NCI-H1930 (cell line): ENCODE measurements at regions not wholly inside any gene's neighbourhood (a gene's known extent, or its start where the extent isn't known, plus 50 kb on each side); places are given as distances from the start of the nearest gene placed in this dataset.

Source experiments
- DNase-seq, 2 experiments: peaks; one replicate each; lab custom pipeline; 2025; lab: John Stamatoyannopoulos, UW

DNA sequence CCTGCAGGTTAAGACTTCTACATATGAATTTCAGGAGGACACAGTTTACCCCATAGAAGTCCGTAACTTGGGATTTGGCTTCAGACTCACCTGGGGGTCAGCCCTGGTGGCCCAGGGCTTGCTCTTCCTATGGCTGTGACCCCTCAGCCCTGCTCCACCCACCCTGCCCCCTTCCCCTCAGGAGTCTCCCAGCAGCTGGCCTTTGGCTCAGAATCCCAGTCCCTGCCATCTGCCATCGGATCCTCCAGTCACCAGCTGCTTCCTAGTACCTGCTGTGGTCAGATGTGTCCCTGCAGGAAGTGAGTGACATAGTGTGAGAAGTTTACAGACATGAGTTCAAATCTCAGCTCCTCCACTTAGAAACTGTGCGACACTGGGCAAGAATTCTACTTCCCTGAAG, 332.6 kb downstream of the NPHP4 start:
- DNase-seq, result no peak

DNA sequence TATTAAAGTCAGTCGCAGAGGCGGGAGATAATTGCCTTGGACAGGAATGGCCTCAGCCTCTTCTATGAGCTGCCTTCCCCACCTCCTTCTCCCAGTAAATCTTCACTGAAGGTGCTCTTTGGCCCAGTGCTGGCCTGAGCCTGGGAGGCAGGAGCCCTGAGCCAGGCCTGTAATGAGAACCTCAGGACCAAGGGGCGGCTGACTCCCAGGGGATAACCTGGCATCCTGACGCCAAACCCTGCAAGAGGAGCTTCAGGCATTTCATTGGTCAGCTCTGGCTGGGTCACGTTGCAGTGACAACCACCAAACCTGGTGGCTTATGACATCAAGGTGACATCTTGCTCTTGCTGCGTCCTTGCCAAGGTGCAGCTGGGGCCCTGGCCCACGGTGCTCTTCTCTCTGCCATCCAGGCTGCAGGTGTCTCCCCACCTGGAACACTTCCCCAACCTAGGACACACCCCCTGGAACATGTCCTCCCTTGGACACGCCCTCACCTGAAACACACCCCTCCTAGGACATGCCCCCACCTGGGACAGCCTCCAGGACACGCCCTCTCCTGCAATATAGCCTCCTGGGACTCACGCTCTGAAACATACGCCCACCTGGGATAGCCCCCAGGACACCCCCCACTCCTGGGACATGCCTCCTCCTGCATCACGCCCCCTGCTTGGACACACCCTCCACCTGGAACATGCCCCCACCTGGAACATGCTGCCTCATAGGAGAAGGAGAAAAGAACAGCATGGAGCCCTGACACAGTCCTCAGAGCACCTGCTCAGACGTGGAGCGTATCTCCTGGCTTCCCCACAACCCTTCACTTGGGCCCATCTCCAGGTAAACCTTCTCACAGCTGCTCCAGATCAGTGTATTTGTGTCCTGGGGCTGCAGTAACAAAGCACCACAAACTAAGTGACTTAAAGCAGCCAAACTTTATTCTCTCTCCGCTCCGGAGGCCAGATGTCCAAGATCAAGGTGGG, 333.6 kb downstream of the NPHP4 start:
- no peak for DNase-seq

DNA sequence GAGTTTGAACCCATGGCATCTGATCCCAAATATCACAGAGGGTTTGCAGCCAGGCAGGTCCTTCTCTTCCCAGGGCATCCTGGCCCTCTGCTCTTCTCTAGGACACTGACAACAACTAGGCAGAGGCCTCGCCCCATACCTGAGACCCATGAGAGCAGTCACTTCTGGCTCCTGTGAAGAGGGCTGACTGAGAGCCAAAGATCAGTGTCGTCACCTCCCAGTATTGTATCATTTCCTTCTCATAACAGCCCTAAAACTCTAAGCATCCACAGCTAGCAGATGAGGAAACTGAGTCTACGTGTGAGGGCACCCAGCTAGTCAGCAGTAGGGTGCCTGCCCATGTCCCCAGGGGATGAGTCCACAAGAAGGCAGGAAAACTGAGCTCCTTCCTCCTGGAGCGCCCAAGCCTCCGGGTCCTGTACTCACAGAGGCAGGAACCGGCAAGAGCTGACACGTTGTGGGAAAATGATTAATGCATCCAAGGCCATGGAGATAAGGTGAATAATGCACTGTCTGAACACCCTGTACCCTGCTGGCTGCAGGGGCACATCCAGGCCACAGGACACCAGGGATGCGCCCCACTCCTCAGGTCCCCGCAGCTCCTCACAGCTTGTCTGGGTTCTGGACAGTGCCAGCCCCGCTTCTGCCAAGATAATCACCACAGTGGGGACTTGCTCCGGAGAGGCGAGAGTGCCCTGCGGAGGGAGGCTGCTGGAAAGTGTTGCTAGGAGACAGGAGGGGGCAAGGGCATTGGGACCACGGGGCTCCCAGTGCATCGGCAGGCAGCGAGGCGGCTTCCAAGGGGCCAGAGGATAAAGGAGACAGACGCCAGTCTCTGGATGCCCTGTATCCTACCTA, 340.0 kb downstream of the NPHP4 start:
- no peak for DNase-seq

DNA sequence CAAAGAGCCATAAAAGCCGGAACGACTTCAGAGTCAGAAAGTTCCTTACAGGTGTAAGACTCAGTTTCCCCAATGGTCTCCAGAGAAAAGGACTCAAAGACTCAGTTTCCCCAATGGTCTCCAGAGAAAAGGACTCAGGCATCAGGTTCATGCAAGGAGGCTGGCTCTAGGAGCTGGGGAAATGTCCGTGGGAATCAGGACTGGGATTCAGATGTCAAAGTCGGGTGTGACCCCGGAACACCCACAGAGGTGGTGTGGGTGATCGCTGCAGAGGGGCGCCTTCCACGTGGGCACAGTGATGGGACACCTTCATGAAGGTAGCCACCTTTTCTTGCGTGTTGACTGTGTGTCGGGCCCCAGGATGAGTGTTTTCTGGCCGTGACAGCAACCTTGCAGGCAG, 340.8 kb downstream of the NPHP4 start:
- no peak for DNase-seq

DNA sequence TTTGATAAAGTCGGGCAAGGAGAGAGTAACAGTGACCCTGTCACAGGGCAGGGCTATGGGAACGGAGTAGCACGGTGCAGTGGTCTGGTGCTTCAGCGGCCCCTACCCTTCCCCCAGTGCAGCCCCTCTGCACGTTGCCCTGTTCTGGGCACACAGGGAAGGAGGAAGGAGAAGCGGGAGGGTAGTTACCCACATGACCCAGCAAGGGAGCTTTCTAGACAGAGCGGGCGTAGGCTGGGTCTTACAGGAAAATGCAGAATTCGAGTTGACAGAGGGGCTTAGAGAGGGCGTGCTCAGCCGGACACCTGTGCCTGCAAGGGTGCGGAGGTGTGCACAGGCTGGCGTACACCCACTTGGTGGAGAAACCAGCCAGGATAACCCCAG, 341.2 kb downstream of the NPHP4 start:
- DNase-seq, result no peak

DNA sequence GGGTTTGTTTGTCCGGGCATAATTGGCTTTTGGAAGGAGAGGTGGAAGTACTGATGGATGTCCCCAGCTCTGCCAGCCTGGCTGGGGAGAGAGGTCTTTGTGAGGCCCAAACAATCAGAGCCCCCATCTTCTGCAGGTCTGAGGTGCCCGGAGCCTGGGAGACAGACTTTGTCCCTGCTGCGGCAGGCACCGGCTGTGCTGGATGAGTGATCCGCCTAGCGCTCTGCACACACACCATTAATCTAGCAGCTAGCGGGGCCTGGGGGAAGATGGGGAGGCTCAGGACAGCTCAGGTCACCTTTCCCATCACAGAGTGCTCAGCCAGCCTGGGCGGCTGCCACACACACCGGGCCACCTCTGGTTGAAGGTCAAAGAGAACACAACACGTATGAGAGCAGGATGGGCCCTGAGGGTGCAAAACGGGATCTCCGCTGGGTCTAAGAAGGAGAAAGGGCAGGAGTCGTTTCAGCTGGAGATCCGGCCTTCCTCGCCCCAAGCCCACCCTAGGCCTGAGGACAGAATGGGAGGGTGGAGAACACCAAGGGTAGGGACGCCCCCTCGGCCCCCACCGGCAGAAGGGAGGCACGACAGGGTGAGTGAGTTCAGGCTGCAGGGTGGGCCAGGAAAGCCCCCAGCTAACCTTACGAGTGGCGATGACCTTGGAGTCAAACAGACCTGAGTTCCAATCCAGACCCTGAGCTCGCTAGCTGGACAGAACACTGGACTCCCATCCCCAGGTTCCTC, 341.8 kb downstream of the NPHP4 start:
- no peak for DNase-seq

DNA sequence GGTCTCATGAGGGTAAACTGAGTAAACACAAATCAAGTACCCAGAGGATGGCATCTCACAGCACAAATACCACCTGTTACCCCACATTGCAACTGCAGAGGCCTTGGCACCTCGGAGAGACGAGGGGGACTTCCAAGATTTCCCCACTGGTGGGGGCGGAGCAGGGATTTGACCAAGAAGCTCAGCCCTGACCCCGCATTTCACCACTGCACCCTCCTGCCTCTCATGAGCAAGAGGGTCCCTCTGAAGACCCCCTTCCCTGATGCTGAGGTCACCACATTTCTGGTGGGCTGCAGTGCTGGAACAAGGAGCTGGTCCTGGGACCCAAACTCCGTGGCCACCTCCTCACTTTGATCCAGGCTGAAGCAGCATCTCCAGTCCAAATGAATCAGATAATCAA, 342.4 kb downstream of the NPHP4 start:
- no peak for DNase-seq

DNA sequence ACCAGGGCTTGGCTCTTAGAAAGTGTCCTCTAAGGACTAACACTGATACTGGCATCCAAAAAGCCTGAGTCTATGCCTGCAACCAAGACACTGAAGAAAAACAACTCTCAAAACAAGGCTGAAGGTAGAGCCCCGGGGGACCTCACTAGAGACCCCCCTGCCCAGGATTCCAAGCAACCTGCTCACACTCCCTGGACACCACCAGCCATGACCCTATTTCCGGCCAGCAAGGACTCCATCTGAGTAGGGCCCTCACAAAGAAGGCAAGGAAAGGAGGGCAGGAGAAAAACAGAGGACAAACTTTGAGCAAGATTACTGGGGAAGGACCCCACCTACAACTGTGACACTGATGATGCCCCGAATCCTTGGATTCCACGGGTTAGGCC, 343.1 kb downstream of the NPHP4 start:
- DNase-seq, result no peak

DNA sequence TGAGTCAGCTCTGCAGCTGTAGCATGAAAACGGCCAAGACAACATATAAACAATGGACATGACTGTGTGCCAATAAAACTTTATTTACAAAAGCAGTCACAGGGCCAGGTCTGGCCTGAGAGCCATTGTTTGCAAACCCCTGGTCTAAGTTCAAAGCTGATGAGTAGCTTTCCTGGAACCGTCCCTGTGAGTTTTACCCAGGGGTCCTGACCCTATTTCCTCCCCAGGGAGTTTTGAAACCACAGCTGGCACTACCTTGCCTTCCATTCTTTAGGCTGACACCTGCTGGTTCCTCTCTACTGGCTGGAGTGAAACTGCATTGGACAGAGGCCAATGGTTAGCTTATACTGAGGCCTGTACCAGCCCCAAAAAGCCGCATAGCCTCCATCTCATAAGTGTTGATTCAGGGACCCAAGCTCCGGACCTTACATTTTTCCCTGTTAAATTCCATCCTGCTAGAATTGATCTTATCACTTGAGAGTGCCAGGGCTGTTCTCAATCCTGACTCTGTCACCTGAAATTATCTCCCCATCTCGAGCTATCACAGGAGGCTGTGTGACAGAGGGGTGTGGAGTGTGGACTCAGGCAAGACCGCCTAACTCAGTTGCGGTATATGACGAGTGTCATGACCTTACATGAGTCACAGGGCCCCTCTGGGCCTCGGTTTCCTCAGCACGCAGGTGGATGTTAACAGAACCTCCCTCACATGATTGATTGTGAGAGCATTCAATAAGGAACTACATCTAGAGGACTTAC, 343.6 kb downstream of the NPHP4 start:
- no peak for DNase-seq

DNA sequence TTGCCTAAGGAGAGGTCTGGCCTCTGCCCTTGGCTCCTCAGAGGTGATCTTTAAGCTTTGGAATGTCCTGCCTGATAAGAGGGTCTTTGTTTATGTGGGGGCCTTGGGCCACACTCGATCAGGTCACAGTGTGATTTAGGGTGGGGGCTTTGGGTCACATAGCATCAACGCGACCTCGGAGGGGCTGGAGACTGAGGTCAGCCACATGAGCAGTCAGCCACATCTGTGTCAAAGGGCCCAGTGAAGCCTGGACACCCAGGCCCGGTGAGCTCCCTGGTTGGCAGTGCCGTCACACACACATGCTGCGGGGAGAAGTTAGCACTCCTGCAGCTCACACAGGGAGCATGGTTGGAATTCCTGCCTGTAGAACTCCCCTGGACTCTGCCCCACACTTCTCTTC, 345.0 kb downstream of the NPHP4 start:
- no peak for DNase-seq

DNA sequence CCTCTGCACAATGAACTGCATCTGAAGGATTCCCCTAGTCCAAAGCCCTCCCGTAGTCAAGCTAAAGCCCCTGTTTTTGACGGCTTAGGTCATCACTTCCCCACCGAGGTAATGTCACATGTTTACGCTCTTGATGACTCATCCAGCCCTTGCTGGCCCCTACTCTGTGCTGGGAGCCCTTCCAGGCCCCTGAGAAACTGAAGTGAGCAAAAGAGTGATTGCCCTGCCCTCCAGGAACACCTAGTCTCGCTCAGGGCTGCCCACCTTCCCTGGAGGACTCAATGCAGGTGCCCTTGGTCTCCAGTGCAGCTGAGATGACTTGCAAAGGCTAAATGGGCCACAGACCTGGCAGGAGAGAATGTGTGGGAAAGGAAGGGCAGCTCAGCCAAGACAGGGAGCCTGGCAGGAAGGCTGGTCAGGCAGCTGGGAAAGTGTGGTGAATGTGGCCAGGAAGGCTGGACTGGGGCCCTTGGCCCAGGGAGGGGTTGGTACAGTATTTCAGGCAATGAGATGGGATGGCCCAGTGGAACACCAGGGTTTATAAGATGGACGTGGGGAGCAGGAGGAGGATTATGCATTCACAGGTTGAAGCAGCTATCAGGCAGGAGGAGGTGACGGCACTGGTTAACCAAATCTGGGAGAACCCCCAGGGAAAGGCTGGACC, 345.6 kb downstream of the NPHP4 start:
- DNase-seq, result no peak

DNA sequence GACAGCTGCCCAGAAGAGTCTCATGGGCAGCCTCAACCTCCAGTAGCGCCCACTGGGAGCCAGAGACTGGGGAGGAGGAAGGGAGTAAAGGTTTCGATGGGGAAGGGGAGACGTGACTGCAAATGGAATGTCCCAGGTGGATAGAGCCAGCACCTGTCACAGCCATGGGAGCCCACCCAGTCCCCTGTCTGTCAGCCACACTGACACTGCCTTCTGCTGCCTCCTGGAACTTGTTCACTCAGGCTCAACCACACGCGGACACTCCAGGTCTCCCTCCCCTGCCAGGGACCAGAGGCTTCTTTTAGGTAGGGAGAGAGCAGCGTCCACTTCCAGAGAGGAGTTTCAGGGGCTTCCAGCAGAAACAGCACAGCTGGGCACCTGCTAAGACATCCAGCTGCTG, 346.3 kb downstream of the NPHP4 start:
- DNase-seq, result no peak

DNA sequence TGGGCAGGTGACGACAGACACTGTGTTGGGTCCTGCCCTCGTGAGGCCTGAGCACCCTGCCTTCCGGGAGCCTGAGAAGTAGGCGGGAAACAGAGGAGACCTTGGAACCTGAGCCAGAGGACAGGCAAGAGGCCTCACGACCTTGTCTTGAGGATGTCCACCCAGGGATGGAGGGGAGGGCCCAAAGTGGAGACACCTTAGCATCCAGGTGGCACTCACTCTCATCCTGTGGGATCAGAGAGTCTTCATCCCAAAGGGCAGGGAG, 347.2 kb downstream of the NPHP4 start:
- DNase-seq, result no peak

DNA sequence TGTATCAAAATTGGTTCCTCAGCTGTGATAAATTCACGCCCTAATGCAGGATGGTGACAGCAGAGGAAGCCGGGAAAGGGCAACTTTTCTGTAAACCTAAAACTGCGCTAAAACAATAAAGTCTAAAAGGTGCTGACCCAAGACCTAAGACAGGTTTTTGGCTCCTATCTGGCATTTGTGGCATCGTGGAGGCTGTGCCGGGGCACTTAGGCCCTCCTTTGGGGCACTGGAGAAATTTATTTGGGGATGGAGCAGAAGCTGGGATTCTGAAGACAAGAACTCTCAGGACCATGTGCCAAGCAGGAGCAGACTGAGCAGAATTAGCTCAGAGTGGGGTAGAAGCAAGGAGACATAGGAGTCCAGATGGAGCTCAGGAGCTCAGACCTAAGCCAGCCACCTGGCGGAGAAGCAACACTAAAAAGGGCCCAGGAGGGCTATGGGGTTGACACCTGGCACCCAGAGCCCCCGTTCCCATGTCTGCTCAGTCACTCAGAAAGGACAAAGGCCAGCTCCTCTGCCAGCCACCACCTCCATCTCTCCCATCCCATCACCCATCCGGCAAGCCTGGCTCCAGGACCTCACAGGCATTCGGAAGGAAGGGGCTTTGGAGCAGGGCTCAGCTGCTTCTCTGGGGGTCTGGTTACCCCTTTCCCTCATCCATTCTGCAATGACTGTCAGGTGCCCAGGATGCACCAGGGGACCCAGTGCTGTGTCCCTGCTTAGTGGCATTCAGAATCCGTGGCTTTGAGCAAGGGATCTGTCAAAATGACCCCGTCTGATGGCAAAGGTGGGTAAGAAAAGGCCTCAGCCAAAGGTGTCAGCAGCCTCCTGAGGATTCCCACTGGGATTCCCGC, 347.7 kb downstream of the NPHP4 start:
- no peak for DNase-seq

DNA sequence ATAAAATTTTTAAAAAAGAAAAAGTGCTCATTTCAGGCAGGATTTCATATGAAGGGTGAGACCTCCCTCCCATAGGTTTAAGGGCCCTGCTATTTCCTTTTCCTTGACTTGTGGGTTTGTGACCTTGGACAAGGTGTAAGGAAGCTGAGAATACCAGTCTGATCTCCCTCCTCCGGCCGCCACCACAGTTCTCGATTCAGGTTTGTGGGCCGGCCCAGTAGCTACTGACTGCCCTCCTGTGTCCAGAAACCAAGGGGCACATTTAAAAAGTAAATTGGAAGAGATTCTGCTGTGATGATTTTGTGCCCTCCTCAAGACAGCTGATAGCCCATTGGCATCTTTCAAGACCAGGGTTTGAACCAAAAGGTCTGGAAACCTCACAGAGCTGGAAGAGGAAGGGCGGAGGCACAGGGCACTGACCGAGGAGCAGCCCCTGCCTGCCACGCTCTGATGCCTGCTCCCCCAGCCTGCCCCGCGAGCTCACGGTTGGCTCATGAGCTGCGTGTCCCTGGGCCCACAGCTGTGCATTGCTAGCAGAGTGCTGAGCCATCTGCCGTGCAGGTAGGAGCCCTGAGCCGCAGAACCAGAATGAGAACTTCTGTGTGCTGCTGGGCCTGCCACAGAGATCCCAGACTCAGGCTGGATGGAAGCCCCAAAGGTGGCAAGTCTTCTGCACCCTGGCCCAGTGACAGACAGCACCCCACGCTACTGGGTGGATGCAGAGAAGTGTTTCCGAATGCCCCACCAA, 348.7 kb downstream of the NPHP4 start:
- DNase-seq, result no peak

DNA sequence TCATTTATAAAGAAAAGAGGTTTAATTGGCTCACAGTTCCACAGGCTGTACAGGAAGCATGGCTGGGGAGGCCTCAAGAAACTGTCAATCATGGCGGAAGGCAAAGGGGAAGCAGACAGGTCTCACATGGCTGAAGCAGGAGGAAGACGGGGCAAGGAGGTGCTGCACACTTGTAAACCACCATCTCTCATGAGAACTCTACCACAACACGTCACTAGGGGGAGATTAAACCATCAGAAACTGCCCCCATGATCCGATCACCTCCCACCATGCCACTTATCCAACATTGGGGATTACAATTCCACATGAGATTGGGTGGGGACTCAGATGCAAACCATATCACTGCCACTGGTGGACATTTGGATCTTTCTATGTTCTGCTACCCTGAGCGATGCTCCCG, 351.4 kb downstream of the NPHP4 start:
- no peak for DNase-seq

DNA sequence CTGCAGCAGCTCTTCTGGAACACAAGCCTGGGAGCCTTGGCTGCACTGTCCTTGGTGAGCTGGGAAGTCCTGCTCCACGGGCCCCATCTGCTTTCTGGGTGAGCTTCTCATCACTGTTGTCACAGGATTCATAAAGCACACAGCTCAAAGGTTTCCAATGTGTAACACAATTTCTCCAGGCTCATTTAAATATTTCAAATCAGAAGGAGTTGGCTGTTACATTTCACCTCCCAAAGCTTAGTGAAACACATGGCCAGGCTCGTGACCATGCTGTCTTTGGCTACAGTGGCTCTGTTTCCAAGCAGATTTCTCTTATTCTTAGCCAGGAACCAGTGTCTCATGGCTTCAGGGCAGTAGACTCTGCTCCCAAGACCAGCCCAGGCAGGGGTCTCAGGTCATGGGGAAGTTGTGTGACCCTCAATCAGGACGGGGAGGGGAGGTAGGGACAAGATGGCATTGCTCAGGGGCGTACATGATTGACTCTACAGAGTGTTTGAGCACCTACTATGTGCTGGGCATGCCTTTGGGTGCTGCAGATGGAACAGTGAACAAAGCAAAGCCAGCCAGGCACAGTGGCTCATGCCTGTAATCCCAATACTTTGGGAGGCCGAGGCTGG, 353.0 kb downstream of the NPHP4 start:
- DNase-seq, result no peak

DNA sequence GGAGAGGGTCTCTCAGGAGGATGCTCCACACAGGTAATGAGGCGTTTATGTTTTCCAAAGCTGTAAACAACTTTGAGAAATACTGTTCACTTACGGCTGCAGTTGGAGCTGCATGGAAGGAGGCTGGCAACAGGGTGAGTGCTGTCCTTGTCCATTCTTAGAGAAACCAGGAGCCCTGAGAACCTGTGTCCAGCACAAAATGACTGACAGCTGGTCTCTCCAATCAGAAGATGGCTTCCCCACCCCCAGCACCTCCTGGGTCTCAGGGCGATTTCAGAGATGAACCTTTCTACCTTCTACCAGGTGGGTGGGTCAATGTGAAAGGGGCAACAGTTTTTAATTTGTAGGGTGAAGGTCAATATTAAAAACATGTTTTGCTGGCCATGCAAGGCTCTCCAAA, 353.6 kb downstream of the NPHP4 start:
- DNase-seq, result no peak

DNA sequence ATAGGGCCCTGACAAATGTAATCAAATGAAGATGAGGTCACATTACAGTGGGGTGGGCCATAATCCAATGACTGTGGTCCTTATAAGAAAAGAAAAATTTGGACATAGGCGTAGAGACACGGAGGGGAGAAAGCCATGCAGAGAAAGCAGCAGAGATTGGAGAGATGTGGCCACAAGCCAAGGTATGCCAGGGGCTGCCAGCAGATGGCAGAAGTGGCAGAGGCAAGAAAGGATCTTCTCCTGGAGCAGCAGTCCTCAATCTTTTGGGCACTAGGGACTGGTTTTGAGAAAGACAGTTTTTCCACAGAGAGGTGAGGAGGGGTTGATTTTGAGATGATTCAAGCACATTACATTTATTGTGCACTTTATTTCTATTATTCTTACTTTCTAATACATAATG, 355.1 kb downstream of the NPHP4 start:
- DNase-seq, result no peak
